OCI-LY1 (cell line): ENCODE measurements at regions not wholly inside any gene's neighbourhood (a gene's known extent, or its start where the extent isn't known, plus 50 kb on each side); places are given as distances from the start of the nearest gene placed in this dataset.

ENCODE experiments used
- H2AFZ ChIP-seq: fragments of 200-600 bp; sonication (generic), shearing (Covaris generic); 2 replicates; pipeline ENCODE4 v1.6.0; 2014; ENCODE audit warnings: antibody characterized with exemption, mild to moderate bottlenecking, low read length
- H3F3A ChIP-seq: fragments of 200-600 bp; sonication (generic), shearing (Covaris generic); 2 replicates; pipeline ENCODE4 v1.6.0; 2014; ENCODE audit warnings: mild to moderate bottlenecking, antibody characterized with exemption, low read length, moderate library complexity; ENCODE audit not compliant: insufficient read depth
- H3K27ac ChIP-seq: fragments of 200-600 bp; sonication (generic); 2 replicates; pipeline ENCODE4 v1.5.1; 2014; ENCODE audit warnings: low read length, mixed run types, mild to moderate bottlenecking, low read depth; ENCODE audit not compliant: poor library complexity, severe bottlenecking
- H3K27me3 ChIP-seq: fragments of 200-600 bp; sonication (generic); 2 replicates; pipeline ENCODE4 v1.6.0; 2014; ENCODE audit warnings: antibody characterized with exemption, mild to moderate bottlenecking, low read length, moderate library complexity; ENCODE audit not compliant: insufficient read depth
- H3K36me3 ChIP-seq: fragments of 200-600 bp; sonication (generic); 2 replicates; pipeline ENCODE4 v1.6.1; 2014; ENCODE audit warnings: mild to moderate bottlenecking, antibody characterized with exemption, low read length, moderate library complexity, mixed read lengths; ENCODE audit not compliant: insufficient read depth
- H3K4me1 ChIP-seq: fragments of 200-600 bp; sonication (generic); 2 replicates; pipeline ENCODE4 v1.5.1; 2014; ENCODE audit warnings: mild to moderate bottlenecking, low read length, moderate library complexity; ENCODE audit not compliant: insufficient read depth, severe bottlenecking
- H3K4me2 ChIP-seq: fragments of 200-600 bp; sonication (generic), shearing (Covaris generic); 2 replicates; pipeline ENCODE4 v1.6.1; 2014; ENCODE audit warnings: low read length
- H3K4me3 ChIP-seq: fragments of 200-600 bp; sonication (generic); 2 replicates; pipeline ENCODE4 v1.5.1; 2014; ENCODE audit warnings: low read length, low read depth, mild to moderate bottlenecking, mixed read lengths; ENCODE audit not compliant: poor library complexity, severe bottlenecking
- H3K79me2 ChIP-seq: fragments of 200-600 bp; shearing (Covaris generic); 2 replicates; pipeline ENCODE4 v1.6.1; 2016; ENCODE audit warnings: mixed run types, low read length, mixed read lengths; ENCODE audit not compliant: insufficient read depth
- H3K9ac ChIP-seq: fragments of 200-600 bp; sonication (generic), shearing (Covaris generic); 2 replicates; pipeline ENCODE4 v1.6.1; 2014; ENCODE audit warnings: mild to moderate bottlenecking, low read length, mixed read lengths
- H3K9me2 ChIP-seq: fragments of 200-600 bp; sonication (generic), shearing (Covaris generic); 2 replicates; pipeline ENCODE4 v1.6.1; 2014; ENCODE audit warnings: low read depth, mild to moderate bottlenecking, low read length, mixed read lengths
- H3K9me3 ChIP-seq: fragments of 200-600 bp; shearing (Covaris generic); 2 replicates; pipeline ENCODE4 v1.6.1; 2014; ENCODE audit warnings: low read length, mixed read lengths
- H4K20me1 ChIP-seq: fragments of 200-600 bp; sonication (generic), shearing (Covaris generic); 2 replicates; pipeline ENCODE4 v1.6.0; 2016; ENCODE audit warnings: mild to moderate bottlenecking, low read length; ENCODE audit not compliant: insufficient read depth
- CTCF ChIP-seq: fragments of 200-600 bp; sonication (generic), shearing (Covaris generic); IDR thresholded peaks from 2 replicates; pipeline ENCODE4 v1.5.1; 2017; ENCODE audit warnings: mild to moderate bottlenecking, antibody characterized with exemption, low read length, moderate library complexity, mixed read lengths
- EZH2 ChIP-seq: fragments of 200-600 bp; sonication (generic), shearing (Covaris generic); IDR thresholded peaks from 2 replicates; pipeline ENCODE4 v1.8.0; 2017; ENCODE audit warnings: borderline replicate concordance, mixed run types, mild to moderate bottlenecking, antibody characterized with exemption, low read length, moderate library complexity, mixed read lengths

DNA sequence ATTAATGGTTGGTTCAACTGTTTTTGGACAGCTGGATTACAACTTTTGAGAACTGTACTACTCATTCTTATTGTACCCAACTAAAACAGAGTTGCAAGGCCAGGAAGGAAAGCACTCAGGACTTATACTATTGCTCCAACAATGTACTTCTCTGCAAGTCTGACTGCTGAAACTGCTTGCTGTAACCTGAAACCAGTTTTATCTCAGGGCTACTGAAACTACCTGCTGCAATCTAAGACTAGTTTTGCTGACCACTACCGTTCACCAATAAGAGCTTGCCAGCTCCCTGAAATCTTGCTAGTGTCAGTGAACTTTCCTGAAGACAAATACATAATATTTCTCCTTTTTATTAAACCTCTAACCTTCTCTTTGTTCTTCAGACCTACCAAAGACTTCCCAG lies 157.3 kb downstream of the CDCA7 start:
- Histone ChIP-seq H3K36me3 (no peaks in the 10 kb centered on the region), H3K27ac (no peak overlapping the region), H2AFZ (no peak overlapping the region), H3K4me3 (no peak overlapping the region), H3K9me2 (no peaks in the 10 kb centered on the region; the same call in 1 of the 2 replicates), H3K4me1 (no peaks in the 10 kb centered on the region), H4K20me1 (no peaks in the 10 kb centered on the region), H3F3A (0 out of 2 replicates have a peak, but pooled peaks cover 5% of the 10 kb centered on the region), H3K79me2 (no peaks in the 10 kb centered on the region), H3K27me3 (no peaks in the 10 kb centered on the region), H3K9me3 (no peaks in the 10 kb centered on the region), H3K4me2 (no peak overlapping the region), H3K9ac (no peak overlapping the region)
- TF ChIP-seq EZH2 (no peak), CTCF (no peak)

DNA sequence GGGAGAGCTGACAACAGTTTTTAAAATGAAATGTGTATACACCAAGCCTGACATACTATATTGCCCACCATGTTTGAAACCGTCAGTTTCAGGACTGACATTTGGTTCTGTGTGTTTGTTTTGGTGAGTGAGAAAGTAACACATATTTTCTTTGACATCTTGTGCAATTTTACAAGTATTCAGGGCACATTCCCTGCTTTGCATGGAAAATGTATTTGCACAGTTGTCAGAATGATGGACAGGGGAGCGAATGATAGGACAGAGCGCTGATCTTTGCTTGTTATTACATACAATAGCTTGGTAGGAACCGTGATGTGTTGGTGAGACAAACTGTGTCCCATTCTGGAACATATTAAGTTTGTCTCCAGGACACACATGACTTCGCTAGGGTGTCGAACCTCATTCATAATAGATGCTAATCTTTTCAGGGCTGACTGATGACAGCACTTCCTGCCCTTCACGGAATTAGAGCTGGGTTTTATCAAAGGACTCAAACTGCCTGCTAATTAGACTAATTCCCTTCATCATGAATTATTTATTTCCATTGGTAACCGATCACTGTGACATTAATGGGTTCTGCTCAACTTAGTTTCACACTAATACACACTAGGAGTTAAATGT lies 158.5 kb downstream of the CDCA7 start:
- no peaks in the 10 kb centered on the region for H3K27me3 ChIP-seq
- no peak overlapping the region for H3K4me2 ChIP-seq
- TF ChIP-seq EZH2 = no peak
- no peak for TF ChIP-seq CTCF
- H3K27ac ChIP-seq = no peak overlapping the region
- no peaks in the 10 kb centered on the region for H4K20me1 ChIP-seq
- H3K4me3 ChIP-seq = no peak overlapping the region
- H3F3A ChIP-seq = 0 out of 2 replicates have a peak, but pooled peaks cover 5% of the 10 kb centered on the region
- no peaks in the 10 kb centered on the region for H3K4me1 ChIP-seq
- H3K9ac ChIP-seq = no peak overlapping the region
- H3K9me2 ChIP-seq = no peaks in the 10 kb centered on the region; the same call in 1 of the 2 replicates
- no peaks in the 10 kb centered on the region for H3K79me2 ChIP-seq
- H3K9me3 ChIP-seq = no peaks in the 10 kb centered on the region
- H3K36me3 ChIP-seq = no peaks in the 10 kb centered on the region
- H2AFZ ChIP-seq = no peak overlapping the region

DNA sequence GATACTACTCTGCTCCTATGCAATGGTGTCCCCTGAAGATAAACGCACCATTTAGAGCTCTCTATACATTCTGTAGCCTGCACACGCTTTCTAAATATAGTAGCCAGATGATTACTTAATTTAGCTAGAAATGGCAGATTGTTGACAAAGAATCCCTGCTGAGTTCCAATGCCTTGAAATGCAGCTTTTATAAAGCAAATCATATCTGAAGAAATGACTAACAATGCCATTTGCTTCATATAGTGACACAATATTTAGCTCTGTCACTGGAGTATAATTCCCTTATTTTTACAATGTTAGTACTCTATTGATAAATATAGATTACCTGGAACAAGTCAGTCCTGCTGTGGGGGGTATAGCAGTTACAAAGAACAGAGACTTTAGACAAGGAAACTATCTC lies 166.2 kb downstream of the CDCA7 start:
- Histone ChIP-seq H3K9ac (no peak overlapping the region), H3K9me3 (no peaks in the 10 kb centered on the region), H3F3A (no peaks in the 10 kb centered on the region), H3K79me2 (no peaks in the 10 kb centered on the region), H2AFZ (no peak overlapping the region), H4K20me1 (no peaks in the 10 kb centered on the region), H3K9me2 (no peaks in the 10 kb centered on the region; the same call in 1 of the 2 replicates), H3K4me2 (no peak overlapping the region), H3K4me1 (no peaks in the 10 kb centered on the region), H3K36me3 (no peaks in the 10 kb centered on the region), H3K27me3 (peaks cover 8% of the 10 kb centered on the region; the same call in 1 of the 2 replicates), H3K4me3 (no peak overlapping the region), H3K27ac (no peak overlapping the region)
- TF ChIP-seq CTCF (no peak), EZH2 (no peak)
